ENCODE measurements at regions not wholly inside any gene's neighbourhood (a gene's known extent, or its start where the extent isn't known, plus 50 kb on each side); places are given as distances from the start of the nearest gene placed in this dataset.

GRCh38 chr5:135248801-135249231, 150.2 kb downstream of the MACROH2A1 start:
- no peak for DNase-seq (ENCODE audit: low read depth)

- no peak for DNase-seq (ENCODE audit: low read depth)
Measured at GRCh38 chr5:135246923-135247795, 151.9 kb downstream of the MACROH2A1 start.

- DNase-seq (ENCODE audit: low read depth) = no peak
Measured at GRCh38 chr5:135246605-135246922, 152.5 kb downstream of the MACROH2A1 start.

- no peak for DNase-seq (ENCODE audit: low read depth)
Measured at GRCh38 chr5:135245521-135246499, 153.2 kb downstream of the MACROH2A1 start.

- DNase-seq (ENCODE audit: low read depth) = no peak
Measured at GRCh38 chr5:135244620-135245021, 154.4 kb downstream of the MACROH2A1 start.

- no peak for DNase-seq (ENCODE audit: low read depth)
Measured at GRCh38 chr5:135243556-135244285, 155.3 kb downstream of the MACROH2A1 start.

- no peak for DNase-seq (ENCODE audit: low read depth)
Measured at GRCh38 chr5:135242866-135243555, 156.0 kb downstream of the MACROH2A1 start.

GRCh38 chr5:135242021-135242865, 156.8 kb downstream of the MACROH2A1 start:
- no peak for DNase-seq (ENCODE audit: low read depth)

- DNase-seq (ENCODE audit: low read depth) = no peak
Measured at GRCh38 chr5:135241536-135241935, 157.5 kb downstream of the MACROH2A1 start.

GRCh38 chr5:135240781-135241360, 158.2 kb downstream of the MACROH2A1 start:
- no peak for DNase-seq (ENCODE audit: low read depth)

GRCh38 chr5:135240283-135240633, 158.8 kb downstream of the MACROH2A1 start:
- no peak for DNase-seq (ENCODE audit: low read depth)

GRCh38 chr5:135239453-135240282, 159.4 kb downstream of the MACROH2A1 start:
- DNase-seq (ENCODE audit: low read depth) = no peak

GRCh38 chr5:135238622-135239452, 160.2 kb downstream of the MACROH2A1 start:
- DNase-seq (ENCODE audit: low read depth) = no peak

- DNase-seq (ENCODE audit: low read depth) = no peak
Measured at GRCh38 chr5:135237748-135238103, 161.3 kb downstream of the MACROH2A1 start.

- no peak for DNase-seq (ENCODE audit: low read depth)
Measured at GRCh38 chr5:135236908-135237747, 161.9 kb downstream of the MACROH2A1 start.

GRCh38 chr5:135236228-135236907, 162.7 kb downstream of the MACROH2A1 start:
- DNase-seq (ENCODE audit: low read depth) = no peak

Measured in activated T-helper 9 cell treated with anti-CD3 and anti-CD28 coated beads, Interleukin-2, amount 50 U/mL, for 16 hours (primary cell).